Endothelial cell (in vitro differentiated cells): ENCODE measurements at regions not wholly inside any gene's neighbourhood (a gene's known extent, or its start where the extent isn't known, plus 50 kb on each side); places are given as distances from the start of the nearest gene placed in this dataset.

Experiments used
- DNase-seq: peaks from one replicate; pipeline ENCODE4 v3.0.0; 2021; ENCODE audit warnings: low spot score
- H3K27ac Mint-ChIP-seq: one replicate; pipeline ENCODE4 v1.8.0; 2021; ENCODE audit warnings: mixed read lengths, inconsistent platforms; ENCODE audit not compliant: unreplicated experiment
- H3K27me3 Mint-ChIP-seq: one replicate; pipeline ENCODE4 v1.8.0; 2021; ENCODE audit warnings: mild to moderate bottlenecking, moderate library complexity, mixed read lengths, inconsistent platforms; ENCODE audit not compliant: unreplicated experiment
- H3K36me3 Mint-ChIP-seq: one replicate; pipeline ENCODE4 v1.8.0; 2021; ENCODE audit warnings: mild to moderate bottlenecking, low read depth, mixed read lengths, inconsistent platforms; ENCODE audit not compliant: unreplicated experiment
- H3K4me1 Mint-ChIP-seq: one replicate; pipeline ENCODE4 v1.8.0; 2021; ENCODE audit warnings: mild to moderate bottlenecking, mixed read lengths, inconsistent platforms; ENCODE audit not compliant: unreplicated experiment
- H3K4me3 Mint-ChIP-seq: one replicate; pipeline ENCODE4 v1.8.0; 2021; ENCODE audit warnings: mild to moderate bottlenecking, mixed read lengths, inconsistent platforms; ENCODE audit not compliant: unreplicated experiment
- H3K9me3 Mint-ChIP-seq: one replicate; pipeline ENCODE4 v1.8.0; 2021; ENCODE audit warnings: mixed read lengths, inconsistent platforms; ENCODE audit not compliant: unreplicated experiment
- TF ChIP-seq, protein P1 (sequence below): fragments of 200-600 bp; sonication (generic); IDR thresholded peaks from one replicate; pipeline ENCODE4 v1.5.0; 2021; ENCODE audit warnings: antibody characterized with exemption; ENCODE audit not compliant: unreplicated experiment

DNA sequence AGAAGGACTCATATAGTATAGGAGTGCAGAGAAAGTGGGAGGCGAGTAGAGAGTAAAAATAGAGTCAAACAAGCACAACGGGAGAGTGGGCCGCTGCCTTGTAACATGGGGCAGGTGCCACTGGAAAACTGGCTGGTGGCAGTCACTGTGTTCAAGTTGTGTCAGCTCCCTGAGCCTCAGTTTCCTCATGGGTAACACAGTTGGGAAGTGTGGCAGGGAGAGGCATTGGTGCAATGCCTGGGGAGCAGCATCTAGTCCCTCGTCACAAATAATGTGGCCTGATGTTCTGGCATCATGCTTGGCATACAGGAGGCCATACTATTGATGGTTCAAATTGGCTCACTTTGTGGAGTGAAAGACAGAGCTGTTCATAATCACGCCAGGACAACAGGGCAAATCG lies 78.9 kb upstream of the SPON1 start:
- TF ChIP-seq, protein P1, sequence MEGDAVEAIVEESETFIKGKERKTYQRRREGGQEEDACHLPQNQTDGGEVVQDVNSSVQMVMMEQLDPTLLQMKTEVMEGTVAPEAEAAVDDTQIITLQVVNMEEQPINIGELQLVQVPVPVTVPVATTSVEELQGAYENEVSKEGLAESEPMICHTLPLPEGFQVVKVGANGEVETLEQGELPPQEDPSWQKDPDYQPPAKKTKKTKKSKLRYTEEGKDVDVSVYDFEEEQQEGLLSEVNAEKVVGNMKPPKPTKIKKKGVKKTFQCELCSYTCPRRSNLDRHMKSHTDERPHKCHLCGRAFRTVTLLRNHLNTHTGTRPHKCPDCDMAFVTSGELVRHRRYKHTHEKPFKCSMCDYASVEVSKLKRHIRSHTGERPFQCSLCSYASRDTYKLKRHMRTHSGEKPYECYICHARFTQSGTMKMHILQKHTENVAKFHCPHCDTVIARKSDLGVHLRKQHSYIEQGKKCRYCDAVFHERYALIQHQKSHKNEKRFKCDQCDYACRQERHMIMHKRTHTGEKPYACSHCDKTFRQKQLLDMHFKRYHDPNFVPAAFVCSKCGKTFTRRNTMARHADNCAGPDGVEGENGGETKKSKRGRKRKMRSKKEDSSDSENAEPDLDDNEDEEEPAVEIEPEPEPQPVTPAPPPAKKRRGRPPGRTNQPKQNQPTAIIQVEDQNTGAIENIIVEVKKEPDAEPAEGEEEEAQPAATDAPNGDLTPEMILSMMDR = no peak
- H3K4me1 Mint-ChIP-seq = no peaks in the 10 kb centered on the region

DNA sequence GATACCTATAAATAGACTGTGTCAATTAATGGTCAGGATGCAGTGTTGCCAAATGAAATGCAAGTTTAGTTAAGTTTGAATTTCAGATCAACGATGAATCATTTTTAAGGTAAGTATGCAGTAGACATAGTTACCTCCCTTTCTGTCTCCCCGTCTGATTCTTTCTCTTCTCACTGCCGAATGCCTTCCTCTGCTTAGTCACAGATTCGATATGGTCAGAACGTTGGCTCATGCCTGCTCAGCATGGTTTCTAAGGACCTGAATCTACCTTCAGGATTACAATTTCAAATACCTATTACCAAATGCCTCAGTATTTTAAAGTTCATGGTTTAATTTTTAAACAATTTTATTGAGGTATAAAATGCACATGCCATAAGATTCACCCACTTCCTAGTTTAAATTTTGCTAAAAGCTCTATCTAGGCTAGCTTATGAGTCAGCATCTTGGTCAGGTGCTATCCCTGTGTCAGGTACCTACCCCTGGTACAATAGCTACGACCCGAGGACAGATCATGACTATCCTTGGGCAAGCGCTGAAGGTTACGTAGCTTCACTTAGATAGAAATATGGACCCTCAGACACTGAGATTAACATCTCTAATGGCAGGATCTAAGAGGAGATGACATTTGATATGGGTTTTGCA lies 78.2 kb upstream of the SPON1 start:
- Mint-ChIP-seq H3K27me3 (peaks cover 3% of the 10 kb centered on the region), H3K4me1 (no peaks in the 10 kb centered on the region), H3K9me3 (no peaks in the 10 kb centered on the region), H3K27ac (no peak overlapping the region), H3K4me3 (no peak overlapping the region), H3K36me3 (no peaks in the 10 kb centered on the region)
- no peak for DNase-seq
- TF ChIP-seq, protein P1 = no peak

More for the DNA sequence above, 78.9 kb upstream of the SPON1 start:
- H3K9me3 Mint-ChIP-seq = no peaks in the 10 kb centered on the region
- no peaks in the 10 kb centered on the region for H3K36me3 Mint-ChIP-seq
- H3K27ac Mint-ChIP-seq = no peak overlapping the region
- H3K4me3 Mint-ChIP-seq = no peak overlapping the region
- peaks cover 3% of the 10 kb centered on the region for H3K27me3 Mint-ChIP-seq
- no peak for DNase-seq

DNA sequence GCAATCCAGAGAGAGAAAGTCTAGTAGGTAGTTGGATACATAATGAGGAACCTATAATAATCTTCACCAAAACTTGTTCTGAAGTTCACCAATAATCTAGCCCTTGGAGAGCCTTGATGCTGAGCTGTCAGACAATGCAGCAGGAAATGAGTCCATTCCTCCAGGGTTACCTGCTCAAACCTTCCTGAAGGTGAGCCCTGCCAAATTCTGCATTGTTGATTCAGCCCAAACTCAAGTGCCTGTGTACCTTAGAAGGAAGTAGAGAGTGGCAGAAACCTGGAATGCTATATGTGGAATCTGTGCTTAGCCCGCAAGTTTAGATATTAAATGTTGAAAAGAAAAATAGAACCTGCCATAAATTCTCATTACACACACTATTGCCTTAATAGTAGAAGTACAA lies 77.4 kb upstream of the SPON1 start:
- H3K4me3 Mint-ChIP-seq = no peak overlapping the region
- H3K36me3 Mint-ChIP-seq = no peaks in the 10 kb centered on the region
- H3K27ac Mint-ChIP-seq = no peak overlapping the region
- peaks cover 3% of the 10 kb centered on the region for H3K27me3 Mint-ChIP-seq
- TF ChIP-seq, protein P1 = no peak
- DNase-seq = no peak
- H3K9me3 Mint-ChIP-seq = no peaks in the 10 kb centered on the region
- H3K4me1 Mint-ChIP-seq = no peaks in the 10 kb centered on the region

DNA sequence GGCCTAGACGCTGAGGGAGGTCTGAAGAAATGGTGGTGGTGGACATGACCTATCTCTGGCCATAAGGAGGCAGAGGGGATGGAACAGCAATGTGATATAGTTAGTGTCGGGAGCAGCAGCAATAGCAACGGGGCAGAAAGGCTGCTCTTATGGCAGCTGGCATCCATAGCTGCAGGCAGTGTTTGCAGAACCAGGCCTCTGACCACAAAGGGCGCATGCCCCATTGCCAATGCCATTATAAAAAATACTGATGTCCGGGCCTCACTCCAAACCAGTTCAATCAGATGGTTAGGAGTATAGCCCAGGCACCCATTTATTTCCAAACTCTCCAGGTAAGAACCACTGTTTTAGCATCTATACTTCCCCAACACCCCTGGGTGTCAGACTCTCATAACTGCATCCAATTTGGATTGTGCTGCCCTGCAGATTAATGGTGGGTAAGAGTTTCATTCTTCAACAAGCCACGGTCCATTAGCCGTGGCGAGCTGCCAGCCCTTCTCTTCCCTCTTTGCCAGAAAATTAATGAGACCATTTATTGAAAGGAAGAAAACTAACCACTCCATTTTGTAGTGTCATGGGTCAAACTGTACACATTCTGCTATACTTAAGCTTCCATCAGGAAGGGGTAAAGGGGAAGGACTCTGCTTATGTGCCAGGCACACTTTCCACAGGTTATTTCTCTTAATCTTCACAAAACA lies 72.8 kb upstream of the SPON1 start:
- Mint-ChIP-seq H3K4me3 (no peak overlapping the region), H3K27ac (no peak overlapping the region), H3K9me3 (no peaks in the 10 kb centered on the region), H3K4me1 (peaks cover 5% of the 10 kb centered on the region), H3K27me3 (no peaks in the 10 kb centered on the region), H3K36me3 (no peaks in the 10 kb centered on the region)
- TF ChIP-seq, protein P1 = no peak
- DNase-seq = no peak

DNA sequence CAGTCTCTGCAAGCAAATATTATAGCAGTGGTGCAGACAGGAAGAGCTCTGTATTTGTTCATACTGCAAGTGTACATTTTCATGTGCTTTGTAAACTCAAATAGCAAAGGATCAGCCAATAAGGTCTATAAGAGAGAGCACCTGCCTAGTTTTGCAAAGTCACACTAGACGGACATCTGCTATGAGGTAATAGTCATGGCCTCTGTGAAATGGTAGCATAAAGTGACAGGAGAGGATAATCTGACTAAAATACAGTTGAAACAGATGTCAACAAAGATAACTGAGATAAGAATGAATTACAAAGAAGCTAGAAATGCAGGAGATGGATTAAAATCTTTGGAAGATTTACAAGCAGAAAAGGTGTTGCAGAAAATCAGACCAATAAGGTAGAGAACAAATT lies 70.6 kb upstream of the SPON1 start:
- Mint-ChIP-seq H3K36me3 (no peaks in the 10 kb centered on the region), H3K27me3 (no peaks in the 10 kb centered on the region), H3K27ac (no peak overlapping the region), H3K4me3 (no peak overlapping the region), H3K4me1 (peaks cover 8% of the 10 kb centered on the region), H3K9me3 (no peaks in the 10 kb centered on the region)
- TF ChIP-seq, protein P1 = no peak
- no peak for DNase-seq
